Caki2 (cell line): ENCODE measurements at regions not wholly inside any gene's neighbourhood (a gene's known extent, or its start where the extent isn't known, plus 50 kb on each side); places are given as distances from the start of the nearest gene placed in this dataset.

Experiments used
- DNase-seq: peaks from one replicate; pipeline ENCODE4 v3.0.0-alpha.2; 2015; ENCODE audit warnings: low read depth
- in situ Hi-C: cut with HindIII; loops from 2 replicates; pipeline ENCODE4 v1.10.0; 2016; ENCODE audit warnings: low sequenced_read_pairs, low pct_unique_long_range_greater_than_20kb, mixed read lengths

- in situ Hi-C loops, result no loop called here
- DNase-seq, result no peak
These were observed 68.5 kb upstream of the ERBB4 start for GRCh38 chr2:212607080-212607479.

- in situ Hi-C loops, result no loop called here
These were observed 67.6 kb upstream of the ERBB4 start for GRCh38 chr2:212606232-212606631.

DNA sequence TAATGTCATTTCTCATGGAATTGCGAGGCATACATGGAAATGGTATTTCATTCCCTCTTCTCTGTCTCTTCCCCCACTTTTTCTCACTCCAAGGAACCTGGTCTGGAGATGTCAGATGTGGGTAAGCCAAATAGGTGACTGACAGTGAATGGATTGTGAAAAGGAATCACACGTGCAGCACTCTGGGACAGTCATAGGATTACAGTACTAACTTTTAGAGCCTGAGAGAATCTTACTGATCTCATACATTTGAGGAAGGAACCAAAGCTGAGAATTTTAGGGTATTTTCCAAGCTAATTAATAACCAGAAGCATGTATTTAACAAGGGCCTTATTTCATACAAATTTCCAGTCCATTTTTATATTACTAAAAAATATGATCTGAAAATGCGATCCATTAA lies 58.1 kb upstream of the ERBB4 start:
- no peak for DNase-seq
- in situ Hi-C loops, result no loop called here

More at GRCh38 chr2:212606232-212606631, 67.6 kb upstream of the ERBB4 start:
- DNase-seq, result no peak

GRCh38 chr2:212596276-212596675 lies 57.7 kb upstream of the ERBB4 start:
- no peak for DNase-seq
- in situ Hi-C loops, result no loop called here

GRCh38 chr2:212595036-212595654 lies 56.5 kb upstream of the ERBB4 start:
- in situ Hi-C loops, result no loop called here
- DNase-seq, result peak; percentile 10

GRCh38 chr2:212592695-212593094 lies 54.1 kb upstream of the ERBB4 start:
- in situ Hi-C loops, result no loop called here
- DNase-seq, result no peak
